ENCODE measurements at regions not wholly inside any gene's neighbourhood (a gene's known extent, or its start where the extent isn't known, plus 50 kb on each side); places are given as distances from the start of the nearest gene placed in this dataset.
"Not testable (repeated sequence)": the region's sequence is repeated elsewhere in the genome, so short reads cannot be mapped to it uniquely, and the experiment has no call there.

DNA sequence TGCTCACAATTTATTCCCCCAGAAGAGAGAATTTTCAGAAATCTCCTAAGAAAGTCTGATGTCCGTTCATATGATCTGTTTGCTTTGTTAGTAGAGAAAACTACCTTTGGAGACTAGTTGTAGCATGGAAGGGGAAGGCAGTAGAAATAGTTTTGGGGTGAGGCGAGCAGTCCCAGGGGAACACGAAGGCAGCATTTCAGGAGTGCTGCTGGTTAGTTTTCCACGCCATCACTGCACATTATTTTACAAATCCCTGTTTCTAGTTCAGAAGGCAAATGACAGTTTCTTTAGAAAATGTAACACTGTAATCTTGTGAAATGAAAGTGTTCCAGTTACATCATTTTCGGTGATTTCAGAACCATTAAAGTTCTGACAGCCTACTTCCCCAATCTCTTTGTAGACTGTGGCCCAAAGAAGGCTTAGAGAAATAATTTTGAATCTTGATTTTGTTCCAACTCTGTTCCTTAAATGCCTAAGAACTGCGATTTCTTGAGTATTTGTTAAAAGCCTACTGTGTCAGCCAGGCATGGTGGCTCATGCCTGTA, 123.8 kb downstream of the LAT start:
- not testable (repeated sequence) for DNase-seq (ENCODE audit: low read depth)

DNA sequence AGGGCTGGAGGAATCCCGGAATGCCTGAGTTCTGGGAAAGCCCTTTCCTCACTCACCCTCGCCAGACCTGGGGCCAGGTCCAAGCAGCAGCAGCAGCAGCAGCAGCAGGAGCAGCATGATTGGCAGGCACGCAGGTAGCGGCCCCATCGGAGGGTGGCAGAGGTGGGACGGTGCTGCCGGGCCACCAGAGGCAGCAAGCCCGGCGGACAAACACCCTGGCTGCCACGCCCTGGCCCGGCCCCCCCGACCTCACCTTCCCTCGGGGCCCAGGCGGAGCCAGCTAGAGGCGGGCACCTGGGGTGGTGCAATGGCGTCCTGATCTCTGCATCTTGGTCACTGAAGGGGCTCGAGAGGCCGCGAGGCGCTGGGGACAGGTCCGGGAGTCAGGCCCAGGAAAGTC, 122.4 kb downstream of the LAT start:
- no peak for DNase-seq (ENCODE audit: low read depth)

DNA sequence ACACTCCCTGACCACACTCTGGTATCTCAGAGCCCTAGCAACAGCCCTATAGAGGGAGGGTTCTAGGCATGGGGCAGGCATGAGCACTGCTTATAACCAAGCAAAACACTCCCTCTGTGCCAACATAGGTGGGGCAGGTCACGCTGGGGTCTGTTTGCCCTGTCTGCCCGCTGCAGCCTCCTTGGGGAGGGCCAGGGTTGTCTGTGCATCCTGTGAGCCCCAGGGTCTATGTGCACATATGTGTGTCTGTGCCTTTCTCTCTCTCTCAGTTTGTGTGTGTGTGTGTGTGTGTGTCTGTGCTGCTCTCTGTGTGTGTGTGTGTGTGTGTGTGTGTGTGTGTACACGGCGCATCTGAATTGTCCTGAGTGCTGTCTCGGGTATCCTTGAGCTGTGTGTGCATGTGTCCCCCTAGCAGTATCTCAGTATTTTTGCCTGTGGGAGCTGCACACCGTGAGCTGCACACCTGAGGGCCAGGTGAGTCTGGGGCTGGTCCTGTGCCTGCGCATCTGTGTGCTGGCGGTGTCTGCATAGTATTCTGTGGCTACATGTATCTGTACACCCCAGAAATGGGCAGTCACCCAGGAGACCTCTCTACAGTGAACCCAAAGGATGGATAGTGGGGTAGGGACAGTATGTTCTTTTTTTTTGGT, 121.5 kb downstream of the LAT start:
- DNase-seq (ENCODE audit: low read depth), result not testable (repeated sequence)

DNA sequence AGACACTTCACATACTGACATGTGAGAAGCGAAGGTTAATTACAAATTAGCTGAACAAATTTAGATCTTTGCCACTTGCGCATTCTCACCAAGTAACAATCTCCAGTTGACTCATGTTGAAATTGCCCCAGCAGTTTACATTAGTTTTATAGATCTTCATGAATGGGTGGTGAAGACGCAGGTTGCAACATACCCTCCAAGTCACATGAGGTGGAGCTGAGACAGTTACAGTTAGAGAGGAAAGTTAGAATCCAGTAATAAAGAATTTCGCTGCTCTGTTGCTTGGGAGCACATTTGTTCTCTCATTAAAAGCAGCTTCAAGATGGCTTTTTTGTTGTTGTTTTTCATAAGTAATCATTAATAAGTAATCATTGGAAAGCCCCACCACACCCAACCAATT, 119.7 kb downstream of the LAT start:
- not testable (repeated sequence) for DNase-seq (ENCODE audit: low read depth)

DNA sequence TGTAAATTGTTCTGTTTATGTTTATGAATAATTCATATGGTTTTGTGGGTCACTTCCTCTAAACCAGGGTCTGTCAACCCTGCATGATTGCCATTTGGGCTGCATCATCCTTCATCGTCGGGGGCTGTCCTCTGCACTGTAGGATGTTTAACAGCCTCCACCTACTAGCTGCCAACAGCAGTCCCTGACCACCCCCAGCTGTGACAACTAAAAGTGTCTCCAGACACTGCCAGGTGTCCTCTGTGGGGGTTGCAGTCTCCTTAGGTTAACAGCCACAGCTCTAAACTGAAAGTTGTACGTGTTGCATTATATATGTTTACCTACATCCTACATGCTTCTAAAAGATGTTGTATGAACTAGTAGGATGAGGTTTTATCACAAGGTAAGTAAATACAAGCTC, 113.1 kb downstream of the LAT start:
- not testable (repeated sequence) for DNase-seq (ENCODE audit: low read depth)

DNA sequence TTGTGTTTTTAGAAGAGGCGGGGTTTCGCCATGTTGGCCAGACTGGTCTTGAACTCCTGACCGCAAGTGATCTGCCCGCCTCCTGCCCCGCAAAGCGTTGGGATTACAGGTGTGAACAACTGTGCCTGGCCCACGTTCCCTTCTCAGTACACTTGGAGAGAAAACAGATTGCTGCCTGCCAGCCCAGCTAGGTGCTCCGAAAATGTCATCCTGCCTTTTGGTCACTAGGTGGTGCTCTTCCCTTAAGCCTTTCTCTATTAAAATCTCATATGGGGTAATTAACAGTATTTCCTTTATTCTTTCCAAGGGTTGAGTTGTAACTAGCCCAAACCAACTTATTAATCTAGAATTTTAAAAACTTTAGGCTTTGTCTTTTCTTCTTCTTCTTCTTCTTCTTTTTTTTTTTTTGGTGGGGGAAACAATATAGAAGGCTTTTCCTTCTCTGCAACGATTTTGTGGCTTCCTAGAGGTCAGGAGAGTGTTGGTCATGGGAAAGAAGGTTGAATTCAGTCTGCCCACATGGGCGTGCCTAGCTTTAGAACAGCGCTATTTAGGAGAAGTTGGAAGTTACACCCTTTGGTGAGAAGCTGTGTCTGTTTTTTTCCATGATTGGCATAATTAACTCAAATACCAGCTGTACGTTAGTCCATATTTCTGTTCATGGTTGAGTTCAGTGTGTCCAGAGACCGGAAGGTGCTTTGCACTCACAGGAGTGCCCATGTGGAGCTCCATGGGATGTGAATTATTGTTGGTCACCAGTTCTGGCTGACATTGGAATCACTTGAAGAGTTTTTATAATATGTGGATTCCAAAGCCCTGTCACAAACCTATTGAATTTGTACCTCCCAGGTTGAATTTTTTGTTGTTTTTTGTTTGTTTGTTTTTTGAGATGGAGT, 110.1 kb downstream of the LAT start:
- DNase-seq (ENCODE audit: low read depth), result not testable (repeated sequence)

DNA sequence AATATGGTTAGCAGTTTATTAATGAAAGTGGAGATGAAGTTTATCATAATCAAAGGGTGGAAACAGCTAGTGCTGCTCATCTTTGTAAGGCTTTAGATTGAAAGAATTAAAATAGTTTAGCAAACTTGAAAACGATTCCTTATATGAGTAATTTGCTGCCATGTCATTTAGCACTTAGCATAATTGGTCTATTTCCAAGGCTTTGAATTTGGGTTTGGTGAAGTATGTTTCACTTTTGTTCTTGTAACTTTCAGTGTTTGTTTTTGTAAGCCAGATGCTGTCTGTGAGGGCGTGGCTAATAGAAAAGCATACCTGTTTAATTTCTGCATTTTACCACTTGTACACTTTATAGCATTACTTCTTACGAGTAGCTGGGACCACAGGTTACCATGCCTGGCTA, 109.5 kb downstream of the LAT start:
- DNase-seq (ENCODE audit: low read depth), result not testable (repeated sequence)

DNA sequence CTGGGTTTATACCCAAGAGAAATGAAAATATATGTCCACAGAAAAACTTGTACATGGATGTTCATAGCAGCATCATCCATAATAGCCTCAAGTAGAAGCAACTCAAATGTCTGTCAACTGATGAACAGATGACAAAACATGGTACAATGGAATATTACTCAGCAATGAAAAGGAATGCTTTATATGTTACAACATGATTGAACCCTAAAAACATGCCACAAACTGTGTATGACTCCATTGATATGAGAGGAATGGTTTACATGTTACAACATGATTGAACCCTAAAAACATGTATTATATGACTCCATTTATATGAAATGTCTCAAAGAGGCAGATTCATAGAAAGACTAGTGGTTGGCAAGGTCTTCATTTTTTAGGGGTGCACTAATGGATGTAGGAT, 104.8 kb downstream of the LAT start:
- DNase-seq (ENCODE audit: low read depth), result not testable (repeated sequence)

DNA sequence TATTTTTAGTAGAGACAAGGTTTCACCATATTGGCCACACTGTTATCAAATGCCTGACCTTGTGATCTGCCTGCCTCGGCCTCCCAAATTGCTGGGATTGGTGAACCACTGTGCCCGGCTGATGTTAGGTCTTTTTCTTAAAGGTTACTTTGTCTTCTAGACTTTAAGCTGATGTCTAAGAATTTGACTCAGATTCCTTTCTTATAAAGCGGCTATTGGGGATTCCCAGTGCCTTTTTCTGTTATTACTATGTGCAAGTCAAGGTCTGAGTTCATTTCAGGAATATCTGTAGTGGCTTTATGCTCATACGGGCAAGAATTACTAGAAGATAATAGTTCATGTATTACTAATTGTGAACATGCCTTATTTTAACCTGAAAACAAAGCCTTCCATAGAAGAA, 102.8 kb downstream of the LAT start:
- DNase-seq (ENCODE audit: low read depth), result not testable (repeated sequence)

DNA sequence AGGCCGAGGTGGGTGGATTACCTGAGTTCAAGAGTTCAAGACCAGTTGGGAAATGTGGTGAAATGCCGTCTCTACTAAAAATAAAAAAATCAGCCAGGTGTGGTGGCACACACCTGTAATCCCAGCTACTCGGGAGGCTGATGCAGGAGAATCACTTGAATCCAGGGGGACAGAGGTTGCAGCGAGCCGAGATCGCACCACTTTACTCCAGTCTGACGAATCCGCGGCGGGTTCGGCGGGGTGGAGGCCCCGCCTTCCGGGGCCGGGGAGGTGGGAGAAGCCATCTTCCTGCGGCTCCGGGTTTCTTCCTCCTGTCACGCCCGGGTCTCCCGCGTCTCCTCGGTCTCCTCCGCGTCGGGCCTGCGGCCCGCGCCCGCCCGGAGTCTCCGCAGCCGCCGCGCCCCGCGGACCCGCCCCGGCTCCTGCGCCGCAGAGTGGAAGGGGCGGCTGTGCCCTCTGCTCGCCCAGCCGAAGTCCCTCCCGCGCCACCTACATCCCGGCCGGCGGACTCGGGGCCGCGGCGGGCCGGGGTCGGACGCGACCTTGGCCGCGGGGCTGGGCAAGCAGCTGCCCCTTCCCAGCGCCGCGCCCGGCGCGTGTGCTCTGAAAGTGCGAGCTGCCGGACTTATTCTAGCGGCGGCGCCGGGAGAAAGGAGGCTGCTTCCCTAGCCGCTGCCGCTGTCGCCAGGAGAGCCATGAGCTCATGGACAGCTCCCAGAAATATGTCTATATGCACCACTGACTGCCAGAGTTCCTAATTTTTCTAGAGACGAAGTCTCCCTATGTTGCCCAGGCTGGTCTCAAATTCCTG, 97.2 kb downstream of the LAT start:
- DNase-seq (ENCODE audit: low read depth), result peak; percentile 19

DNA sequence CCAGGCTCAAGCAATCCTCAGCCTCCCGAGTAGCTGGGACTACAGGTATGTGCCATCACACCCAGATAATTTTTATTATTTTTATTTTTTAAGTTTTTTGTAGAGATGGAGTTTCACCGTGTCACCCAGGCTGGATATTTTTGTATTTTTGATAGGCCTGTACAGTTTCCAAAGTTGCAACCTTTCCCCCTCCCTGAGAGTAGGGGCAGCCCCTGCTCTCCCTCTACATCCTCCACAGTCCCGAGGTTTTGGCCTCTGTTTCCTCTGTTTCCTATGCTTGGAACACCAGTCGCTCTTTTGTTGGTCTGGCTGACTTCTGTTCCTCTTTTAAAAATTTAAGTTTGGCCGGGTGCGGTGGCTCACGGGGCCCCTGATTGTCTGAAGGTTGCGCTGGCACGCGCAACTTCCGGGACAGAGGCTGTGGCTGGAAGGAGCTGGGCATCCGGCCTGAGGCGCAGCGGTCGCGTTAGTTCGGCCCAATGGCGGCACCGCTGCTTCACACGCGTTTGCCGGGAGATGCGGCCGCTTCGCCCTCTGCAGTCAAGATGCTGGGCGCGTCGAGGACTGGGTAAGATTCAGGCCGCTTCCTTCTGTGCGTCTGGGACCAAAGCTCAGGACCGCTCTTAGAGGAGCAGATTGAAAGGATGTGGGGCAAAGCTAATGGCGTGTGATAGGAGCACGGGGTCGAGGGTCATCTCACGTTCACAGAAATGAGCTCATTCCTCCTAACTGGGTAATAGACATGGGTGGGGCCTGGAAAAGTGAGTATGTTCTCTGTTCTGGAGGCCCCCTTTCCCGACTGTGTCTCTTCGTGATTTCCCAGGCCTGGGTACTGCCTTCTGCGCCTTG, 89.9 kb downstream of the LAT start:
- peak; percentile 24 for DNase-seq (ENCODE audit: low read depth)

DNA sequence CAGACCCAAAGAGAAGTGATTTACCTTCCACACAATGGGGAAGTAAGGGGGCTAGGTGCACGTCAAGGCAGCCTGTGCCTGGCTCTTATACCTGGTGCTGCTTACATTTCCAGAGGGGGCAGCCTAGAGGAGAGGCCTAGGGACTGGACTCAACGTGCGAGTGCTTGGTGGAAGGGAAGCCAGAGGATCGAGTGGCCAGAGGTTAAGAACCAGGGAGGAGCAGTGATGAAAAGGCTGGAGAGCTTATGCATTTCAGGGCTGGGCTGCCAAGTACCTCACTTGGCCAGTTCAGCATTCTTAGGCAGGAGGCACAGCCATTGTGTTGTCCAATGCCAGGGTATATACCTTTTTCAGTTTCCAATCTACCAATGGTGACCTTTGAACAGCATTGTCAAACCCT, 77.4 kb downstream of the LAT start:
- DNase-seq (ENCODE audit: low read depth), result not testable (repeated sequence)

DNA sequence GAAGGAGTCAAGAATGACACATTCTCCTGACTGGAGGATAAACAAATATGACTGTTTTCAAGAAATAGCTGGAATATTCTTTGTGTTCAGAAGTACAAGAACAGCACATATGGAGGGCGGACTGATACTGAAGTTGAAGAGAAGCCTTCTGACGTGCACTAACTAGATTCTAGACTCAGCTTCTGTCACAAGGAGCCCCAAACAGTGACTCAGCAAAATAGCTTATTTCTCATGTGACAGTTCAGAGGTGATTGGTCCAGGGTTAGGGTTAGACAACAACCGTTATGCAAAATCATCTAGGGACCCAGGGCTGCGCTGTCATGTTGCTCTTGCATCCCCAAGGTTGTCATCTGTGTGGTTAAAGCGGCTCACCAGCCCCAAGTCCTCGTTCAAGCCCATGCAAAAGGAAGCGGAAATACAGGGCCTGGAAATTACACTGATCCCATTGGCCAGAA, 76.6 kb downstream of the LAT start:
- DNase-seq (ENCODE audit: low read depth), result not testable (repeated sequence)

DNA sequence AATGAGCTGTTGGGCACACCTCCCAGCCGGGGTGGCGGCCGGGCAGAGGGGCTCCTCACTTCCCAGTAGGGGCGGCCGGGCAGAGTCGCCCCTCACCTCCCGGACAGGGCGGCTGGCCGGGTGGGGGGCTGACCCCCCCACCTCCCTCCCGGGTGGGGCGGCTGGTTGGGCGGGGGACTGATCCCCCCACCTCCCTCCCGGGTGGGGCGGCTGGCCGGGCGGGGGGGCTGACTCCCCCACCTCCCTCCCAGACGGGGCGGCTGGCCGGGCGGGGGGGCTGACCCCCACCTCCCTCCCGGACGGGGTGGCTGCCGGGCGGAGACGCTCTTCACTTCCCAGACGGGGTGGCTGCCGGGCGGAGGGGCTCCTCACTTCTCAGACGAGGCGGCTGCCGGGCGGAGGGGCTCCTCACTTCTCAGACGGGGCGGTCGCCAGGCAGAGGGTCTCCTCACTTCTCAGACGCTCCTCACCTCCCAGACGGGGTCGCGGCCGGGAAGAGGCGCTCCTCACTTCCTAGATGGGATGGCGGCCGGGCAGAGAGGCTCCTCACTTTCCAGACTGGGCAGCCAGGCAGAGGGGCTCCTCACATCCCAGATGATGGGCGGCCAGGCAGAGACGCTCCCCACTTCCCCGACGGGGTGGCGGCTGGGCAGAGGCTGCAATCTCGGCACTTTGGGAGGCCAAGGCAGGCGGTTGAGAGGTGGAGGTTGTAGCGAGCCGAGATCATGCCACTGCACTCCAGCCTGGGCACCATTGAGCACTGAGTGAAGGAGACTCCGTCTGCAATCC, 75.4 kb downstream of the LAT start:
- DNase-seq (ENCODE audit: low read depth), result not testable (repeated sequence)

DNA sequence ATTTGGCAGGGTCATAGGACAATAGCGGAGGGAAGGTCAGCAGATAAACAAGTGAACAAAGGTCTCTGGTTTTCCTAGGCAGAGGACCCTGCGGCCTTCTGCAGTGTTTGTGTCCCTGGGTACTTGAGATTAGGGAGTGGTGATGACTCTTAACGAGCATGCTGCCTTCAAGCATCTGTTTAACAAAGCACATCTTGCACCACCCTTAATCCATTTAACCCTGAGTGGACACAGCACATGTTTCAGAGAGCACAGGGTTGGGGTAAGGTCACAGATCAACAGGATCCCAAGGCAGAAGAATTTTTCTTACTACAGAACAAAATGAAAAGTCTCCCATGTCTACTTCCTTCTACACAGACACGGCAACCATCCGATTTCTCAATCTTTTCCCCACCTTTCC, 74.7 kb downstream of the LAT start:
- not testable (repeated sequence) for DNase-seq (ENCODE audit: low read depth)

All from stimulated activated CD8-positive, alpha-beta memory T cell treated with anti-CD3 and anti-CD28 coated beads, Interleukin-12 subunit alpha, Interleukin-12 subunit beta, amount 100 ng/mL, for 4 hours (primary cell).